Lower leg skin (tissue), 3 donors: ENCODE measurements at regions not wholly inside any gene's neighbourhood (a gene's known extent, or its start where the extent isn't known, plus 50 kb on each side); places are given as distances from the start of the nearest gene placed in this dataset.

Experiments used
- POLR2A ChIP-seq, 2 donors: fragments of 450-650 bp; IDR thresholded peaks; one replicate each; pipeline ENCODE4 v1.6.1; 2016 to 2017; ENCODE audit warnings: antibody characterized with exemption in 2 of 2, mild to moderate bottlenecking in 1 of 2, moderate library complexity in 1 of 2
- TF ChIP-seq, protein P1 (sequence below), 3 donors: fragments of 450-650 bp; IDR thresholded peaks; one replicate each; pipeline ENCODE4 v1.5.1; 2016; ENCODE audit warnings: antibody characterized with exemption in 3 of 3, mild to moderate bottlenecking in 3 of 3, moderate library complexity in 2 of 3

DNA sequence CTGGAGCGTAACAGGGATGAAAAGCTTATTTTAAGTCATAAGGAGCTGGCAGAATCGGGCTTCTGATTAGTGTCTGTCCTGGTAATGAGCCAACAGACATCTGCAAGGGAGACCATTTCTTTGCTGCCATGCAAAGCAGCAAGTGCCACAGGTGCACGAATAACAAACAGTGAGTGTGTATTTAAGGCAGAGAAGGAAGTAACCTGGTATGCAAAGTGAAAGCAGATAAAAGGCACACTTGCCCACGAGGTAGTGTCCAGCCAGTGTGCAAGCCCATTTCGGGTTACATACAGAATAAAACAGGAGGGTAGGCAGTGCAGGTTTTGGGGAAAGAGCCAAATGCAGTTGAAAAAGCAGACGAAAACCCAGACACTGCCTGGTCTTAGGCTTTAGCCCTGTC, 1153.7 kb downstream of the SI start:
- TF ChIP-seq, protein P1, sequence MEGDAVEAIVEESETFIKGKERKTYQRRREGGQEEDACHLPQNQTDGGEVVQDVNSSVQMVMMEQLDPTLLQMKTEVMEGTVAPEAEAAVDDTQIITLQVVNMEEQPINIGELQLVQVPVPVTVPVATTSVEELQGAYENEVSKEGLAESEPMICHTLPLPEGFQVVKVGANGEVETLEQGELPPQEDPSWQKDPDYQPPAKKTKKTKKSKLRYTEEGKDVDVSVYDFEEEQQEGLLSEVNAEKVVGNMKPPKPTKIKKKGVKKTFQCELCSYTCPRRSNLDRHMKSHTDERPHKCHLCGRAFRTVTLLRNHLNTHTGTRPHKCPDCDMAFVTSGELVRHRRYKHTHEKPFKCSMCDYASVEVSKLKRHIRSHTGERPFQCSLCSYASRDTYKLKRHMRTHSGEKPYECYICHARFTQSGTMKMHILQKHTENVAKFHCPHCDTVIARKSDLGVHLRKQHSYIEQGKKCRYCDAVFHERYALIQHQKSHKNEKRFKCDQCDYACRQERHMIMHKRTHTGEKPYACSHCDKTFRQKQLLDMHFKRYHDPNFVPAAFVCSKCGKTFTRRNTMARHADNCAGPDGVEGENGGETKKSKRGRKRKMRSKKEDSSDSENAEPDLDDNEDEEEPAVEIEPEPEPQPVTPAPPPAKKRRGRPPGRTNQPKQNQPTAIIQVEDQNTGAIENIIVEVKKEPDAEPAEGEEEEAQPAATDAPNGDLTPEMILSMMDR (IDR thresholded peaks at IDR 0.05) = no peak
- no peak for TF ChIP-seq POLR2A (IDR thresholded peaks at IDR 0.05)
